GM23338 (cell line): ENCODE measurements at regions not wholly inside any gene's neighbourhood (a gene's known extent, or its start where the extent isn't known, plus 50 kb on each side); places are given as distances from the start of the nearest gene placed in this dataset.

ENCODE experiments used
- ATAC-seq: fragments of 200-7000 bp; cut with Tn5 transposase; 3 replicates; pipeline ENCODE4 v1.9.1; 2020
- DNase-seq: peaks from one replicate; pipeline ENCODE4 v3.0.0-alpha.2; 2015; ENCODE audit warnings: low spot score
- H2AFZ ChIP-seq: fragments of 200-600 bp; sonication (generic); 2 replicates; pipeline ENCODE4 v1.8.0; 2016; ENCODE audit warnings: antibody characterized with exemption, mild to moderate bottlenecking, moderate library complexity
- H3F3A ChIP-seq: fragments of 200-600 bp; sonication (generic); replicated peaks from 2 replicates; pipeline ENCODE4 v1.8.0; 2017; ENCODE audit warnings: antibody characterized with exemption, mixed run types, low read depth
- H3K27ac ChIP-seq: fragments of 200-600 bp; sonication (generic); 2 replicates; pipeline ENCODE4 v1.6.1; 2016; ENCODE audit warnings: low read depth
- H3K27me3 ChIP-seq: fragments of 200-600 bp; sonication (generic); 2 replicates; pipeline ENCODE4 v1.8.0; 2016; ENCODE audit warnings: mild to moderate bottlenecking, mixed run types, moderate library complexity; ENCODE audit not compliant: insufficient read depth
- H3K36me3 ChIP-seq: fragments of 200-600 bp; sonication (generic); 2 replicates; pipeline ENCODE4 v1.8.0; 2016; ENCODE audit warnings: mild to moderate bottlenecking; ENCODE audit not compliant: insufficient read depth
- H3K4me1 ChIP-seq: fragments of 200-600 bp; sonication (generic); 2 replicates; pipeline ENCODE4 v1.8.0; 2016; ENCODE audit warnings: mild to moderate bottlenecking, moderate library complexity; ENCODE audit not compliant: insufficient read depth
- H3K4me2 ChIP-seq: fragments of 200-600 bp; sonication (generic); 2 replicates; pipeline ENCODE4 v1.7.1; 2017; ENCODE audit warnings: mixed run types
- H3K4me3 ChIP-seq: fragments of 200-600 bp; sonication (generic); 2 replicates; pipeline ENCODE4 v1.6.1; 2016; ENCODE audit warnings: mixed run types
- H3K79me2 ChIP-seq: fragments of 200-600 bp; sonication (generic); replicated peaks from 2 replicates; pipeline ENCODE4 v1.8.0; 2017; ENCODE audit warnings: mild to moderate bottlenecking; ENCODE audit not compliant: insufficient read depth
- H3K9me2 ChIP-seq: fragments of 200-600 bp; sonication (generic); 2 replicates; pipeline ENCODE4 v1.8.0; 2017; ENCODE audit not compliant: insufficient read depth
- H4K20me1 ChIP-seq: fragments of 200-600 bp; sonication (generic); replicated peaks from 2 replicates; pipeline ENCODE4 v1.8.0; 2017; ENCODE audit warnings: mild to moderate bottlenecking; ENCODE audit not compliant: insufficient read depth
- H3K27ac Mint-ChIP-seq: 2 replicates; pipeline ENCODE4 v1.8.0; 2020; ENCODE audit warnings: inconsistent platforms, mild to moderate bottlenecking, moderate library complexity, mixed read lengths
- H3K27me3 Mint-ChIP-seq: 3 replicates; pipeline ENCODE4 v1.8.0; 2022; ENCODE audit warnings: low read depth, mild to moderate bottlenecking, moderate library complexity, mixed read lengths, inconsistent platforms; ENCODE audit not compliant: insufficient read depth, poor library complexity
- H3K36me3 Mint-ChIP-seq: 3 replicates; pipeline ENCODE4 v1.8.0; 2021; ENCODE audit warnings: low read depth, mild to moderate bottlenecking, inconsistent platforms, moderate library complexity, mixed read lengths
- H3K4me1 Mint-ChIP-seq: 3 replicates; pipeline ENCODE4 v1.8.0; 2020; ENCODE audit warnings: mild to moderate bottlenecking, inconsistent platforms, mixed read lengths
- H3K4me3 Mint-ChIP-seq: 3 replicates; pipeline ENCODE4 v1.8.0; 2021; ENCODE audit warnings: moderate library complexity, mild to moderate bottlenecking, inconsistent platforms, mixed read lengths
- H3K9me3 Mint-ChIP-seq: 3 replicates; pipeline ENCODE4 v1.8.0; 2020; ENCODE audit warnings: moderate library complexity, mild to moderate bottlenecking, inconsistent platforms, mixed read lengths
- CTCF ChIP-seq, 2 experiments: fragments of 200-600 bp in 1 of 2; sonication (generic) in 1 of 2; conservative IDR thresholded peaks; 2 replicates each; pipeline versions ENCODE4 v1.5.1 to v1.6.1; 2016 to 2017; ENCODE audit warnings: antibody characterized with exemption in 2 of 2, low read depth in 2 of 2, mild to moderate bottlenecking in 2 of 2, moderate library complexity in 1 of 2
- ETS1 ChIP-seq: IDR thresholded peaks from 2 replicates; pipeline ENCODE4 v1.6.1; 2016; ENCODE audit warnings: antibody characterized with exemption
- EZH2 ChIP-seq: fragments of 200-600 bp; sonication (generic); IDR thresholded peaks from one replicate; pipeline ENCODE4 v1.8.0; 2017; ENCODE audit warnings: antibody characterized with exemption, mild to moderate bottlenecking, low read depth; ENCODE audit not compliant: unreplicated experiment
- EZH2phosphoT487 ChIP-seq: fragments of 200-600 bp; sonication (generic); IDR thresholded peaks from one replicate; pipeline ENCODE4 v1.8.1; 2018; ENCODE audit warnings: antibody characterized with exemption; ENCODE audit not compliant: unreplicated experiment
- POLR2AphosphoS5 ChIP-seq: IDR thresholded peaks from 2 replicates; pipeline ENCODE4 v1.6.1; 2016; ENCODE audit warnings: antibody characterized with exemption, low read depth
- STAT1 ChIP-seq: IDR thresholded peaks from one replicate; pipeline ENCODE4 v1.6.1; 2016; ENCODE audit warnings: antibody characterized with exemption; ENCODE audit not compliant: unreplicated experiment
- ZNF331 ChIP-seq: fragments of 250-450 bp; sonication (Bioruptor Pico); IDR thresholded peaks from 2 replicates; pipeline ENCODE4 v1.5.0; 2020; ENCODE audit warnings: low read depth, mild to moderate bottlenecking, moderate library complexity
- ZNF462 ChIP-seq: fragments of 250-450 bp; sonication (Bioruptor Pico); IDR thresholded peaks from 2 replicates; pipeline ENCODE4 v1.5.0; 2020; ENCODE audit warnings: mild to moderate bottlenecking, moderate library complexity

GRCh38 chr10:43978936-43979335, 330.3 kb upstream of the ZNF32 start (continued):
- TF ChIP-seq ZNF462 (CRISPR knock-in tag): no peak
- TF ChIP-seq ZNF331 (CRISPR knock-in tag): no peak
- no peak for TF ChIP-seq ETS1
- no peak for TF ChIP-seq EZH2
- TF ChIP-seq STAT1: no peak

GRCh38 chr10:43978091-43978490, 329.4 kb upstream of the ZNF32 start:
- no peak overlapping the region for H2AFZ ChIP-seq
- no peaks in the 10 kb centered on the region for H3K27me3 ChIP-seq
- H3K9me2 ChIP-seq: peaks cover 11% of the 10 kb centered on the region
- H3K36me3 ChIP-seq: no peaks in the 10 kb centered on the region
- no peaks in the 10 kb centered on the region for H3K79me2 ChIP-seq
- no peak for DNase-seq
- no peaks in the 10 kb centered on the region for H3K4me1 ChIP-seq
- Mint-ChIP-seq H3K4me1 (no peaks in the 10 kb centered on the region), H3K4me3 (no peak overlapping the region), H3K9me3 (no peaks in the 10 kb centered on the region; the same call in 1 of the 3 replicates), H3K27ac (no peak overlapping the region), H3K27me3 (no peaks in the 10 kb centered on the region), H3K36me3 (no peaks in the 10 kb centered on the region)
- no peak overlapping the region for H3K4me3 ChIP-seq
- H3F3A ChIP-seq: no peaks in the 10 kb centered on the region
- H3K4me2 ChIP-seq: no peak overlapping the region
- ATAC-seq: no peak
- no peak overlapping the region for H3K27ac ChIP-seq
- H4K20me1 ChIP-seq: no peaks in the 10 kb centered on the region
- TF ChIP-seq EZH2: no peak
- TF ChIP-seq ZNF331 (CRISPR knock-in tag): no peak
- no peak for TF ChIP-seq ETS1
- no peak for TF ChIP-seq POLR2AphosphoS5
- TF ChIP-seq CTCF (conservative IDR thresholded peaks at IDR 0.05; ENCODE audit: low read depth in 2 of 2): no peak
- TF ChIP-seq EZH2phosphoT487: no peak
